ENCODE measurements at regions not wholly inside any gene's neighbourhood (a gene's known extent, or its start where the extent isn't known, plus 50 kb on each side); places are given as distances from the start of the nearest gene placed in this dataset.
A peak's percentile ranks its signal among the peaks of the same experiment; 100 is the strongest.

DNA sequence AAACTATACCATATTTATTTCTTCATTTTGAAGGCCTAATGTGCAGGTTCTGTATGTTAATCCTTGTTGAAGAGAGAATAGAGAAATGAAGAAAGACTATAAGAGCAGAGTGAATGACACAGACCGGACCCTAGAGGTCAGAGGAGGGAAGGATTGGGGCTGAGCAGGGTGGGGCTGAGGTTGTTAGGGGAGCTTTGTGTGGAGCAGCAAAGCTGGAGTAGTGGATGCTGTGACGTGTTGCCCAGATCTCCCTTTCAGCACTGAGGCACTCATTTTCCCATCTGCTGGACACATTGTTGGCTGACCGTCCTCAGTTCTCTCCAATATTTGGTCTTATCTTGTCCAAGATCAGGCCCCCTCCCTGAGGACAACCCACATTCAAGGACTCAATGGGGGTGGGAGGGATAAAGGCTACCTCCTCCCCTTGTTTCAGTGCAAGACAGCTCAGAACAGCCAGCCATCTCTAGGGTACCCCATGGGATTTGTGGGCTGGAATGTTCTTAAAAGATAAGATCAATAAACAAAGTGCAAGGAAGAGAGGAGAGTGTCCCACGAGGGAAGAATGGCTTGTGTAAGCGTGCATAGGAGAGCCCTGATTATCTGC lies 143.6 kb downstream of the TDRD15 start:
- Histone ChIP-seq H2BK15ac (ENCODE audit: low read length) (no peak overlapping the region), H3K18ac (ENCODE audit: low read length) (no peak overlapping the region), H4K8ac (ENCODE audit: low read depth, low read length) (no peak overlapping the region), H2AFZ (ENCODE audit: low read length) (no peak overlapping the region), H3K23ac (ENCODE audit: low read depth, low read length, poor library complexity) (no peak overlapping the region), H3K27ac (replicated peaks; ENCODE audit: low read length) (no peak overlapping the region), H3K27me3 (ENCODE audit: control insufficient read depth in 3 of 3, insufficient read depth in 3 of 3, low read depth in 1 of 3, low read length in 3 of 3) (no peaks in the 10 kb centered on the region), H3K9me3 (replicated peaks in 1 of 2; ENCODE audit: control insufficient read depth in 2 of 2, insufficient read depth in 1 of 2, low read depth in 1 of 2, low read length in 2 of 2) (no peaks in the 10 kb centered on the region), H2AK5ac (ENCODE audit: low read depth, low read length) (no peak overlapping the region), H3K79me1 (ENCODE audit: low read depth, low read length) (no peaks in the 10 kb centered on the region), H4K91ac (ENCODE audit: low read depth, low read length, poor library complexity) (no peak overlapping the region), H3K4me3 (ENCODE audit: low read length in 2 of 2) (no peak overlapping the region), H2BK12ac (ENCODE audit: low read length) (no peak overlapping the region), H2BK5ac (ENCODE audit: low read length) (no peak overlapping the region), H3K36me3 (replicated peaks in 1 of 2; ENCODE audit: control insufficient read depth in 2 of 2, insufficient read depth in 2 of 2, low read length in 2 of 2) (no peaks in the 10 kb centered on the region), H3K4me2 (ENCODE audit: insufficient read depth, low read length, poor library complexity, severe bottlenecking) (no peak overlapping the region), H3K9ac (ENCODE audit: low read depth, low read length, poor library complexity) (no peak overlapping the region), H3K4me1 (ENCODE audit: control insufficient read depth in 2 of 2, insufficient read depth in 1 of 2, low read depth in 1 of 2, low read length in 2 of 2) (peaks cover 13 to 31% of the 10 kb centered on the region in 2 donors), H2BK120ac (ENCODE audit: low read depth, low read length) (no peak overlapping the region), H3K4ac (ENCODE audit: low read length) (no peak overlapping the region), H3K14ac (ENCODE audit: low read length) (no peak overlapping the region)
- WGBS, 2 donors (ENCODE audit: extremely low coverage in 2 of 2, insufficient read length in 2 of 2, insufficient replicate concordance in 1 of 2), result no CpG with 5 or more reads among the region's 5 CpGs
- no peak for DNase-seq (ENCODE audit: low spot score)

- no peak for DNase-seq (ENCODE audit: low spot score)
- no CpG with 5 or more reads among the region's 13 CpGs for WGBS, 2 donors (ENCODE audit: extremely low coverage in 2 of 2, insufficient read length in 2 of 2, insufficient replicate concordance in 1 of 2)
Observed at GRCh38 chr2:21268197-21268877, 144.6 kb downstream of the TDRD15 start.

GRCh38 chr2:21268878-21269224 lies 145.1 kb downstream of the TDRD15 start:
- Histone ChIP-seq H3K4ac (ENCODE audit: low read length) (no peak overlapping the region), H3K23ac (ENCODE audit: low read depth, low read length, poor library complexity) (no peak overlapping the region), H3K4me2 (ENCODE audit: insufficient read depth, low read length, poor library complexity, severe bottlenecking) (no peak overlapping the region), H3K9me3 (replicated peaks in 1 of 2; ENCODE audit: control insufficient read depth in 2 of 2, insufficient read depth in 1 of 2, low read depth in 1 of 2, low read length in 2 of 2) (no peaks in the 10 kb centered on the region), H3K14ac (ENCODE audit: low read length) (no peak overlapping the region), H3K36me3 (replicated peaks in 1 of 2; ENCODE audit: control insufficient read depth in 2 of 2, insufficient read depth in 2 of 2, low read length in 2 of 2) (no peaks in the 10 kb centered on the region), H3K27me3 (ENCODE audit: control insufficient read depth in 3 of 3, insufficient read depth in 3 of 3, low read depth in 1 of 3, low read length in 3 of 3) (no peaks in the 10 kb centered on the region), H3K27ac (replicated peaks; ENCODE audit: low read length) (no peak overlapping the region), H3K4me1 (ENCODE audit: control insufficient read depth in 2 of 2, insufficient read depth in 1 of 2, low read depth in 1 of 2, low read length in 2 of 2) (peaks cover 12 to 28% of the 10 kb centered on the region in 2 donors), H2AK5ac (ENCODE audit: low read depth, low read length) (no peak overlapping the region), H3K18ac (ENCODE audit: low read length) (no peak overlapping the region), H3K4me3 (ENCODE audit: low read length in 2 of 2) (no peak overlapping the region), H2BK12ac (ENCODE audit: low read length) (no peak overlapping the region), H4K8ac (ENCODE audit: low read depth, low read length) (no peak overlapping the region), H2AFZ (ENCODE audit: low read length) (no peak overlapping the region), H4K91ac (ENCODE audit: low read depth, low read length, poor library complexity) (no peak overlapping the region), H3K79me1 (ENCODE audit: low read depth, low read length) (no peaks in the 10 kb centered on the region), H3K9ac (ENCODE audit: low read depth, low read length, poor library complexity) (no peak overlapping the region), H2BK15ac (ENCODE audit: low read length) (no peak overlapping the region), H2BK120ac (ENCODE audit: low read depth, low read length) (no peak overlapping the region), H2BK5ac (ENCODE audit: low read length) (no peak overlapping the region)
- DNase-seq (ENCODE audit: low spot score), result no peak
- no CpG with 5 or more reads among the region's 7 CpGs for WGBS, 2 donors (ENCODE audit: extremely low coverage in 2 of 2, insufficient read length in 2 of 2, insufficient replicate concordance in 1 of 2)

More at GRCh38 chr2:21268197-21268877, 144.6 kb downstream of the TDRD15 start:
- H2BK12ac ChIP-seq (ENCODE audit: low read length), result no peak overlapping the region
- H3K79me1 ChIP-seq (ENCODE audit: low read depth, low read length), result no peaks in the 10 kb centered on the region
- no peak overlapping the region for H3K27ac ChIP-seq (replicated peaks; ENCODE audit: low read length)
- no peaks in the 10 kb centered on the region for H3K36me3 ChIP-seq (replicated peaks in 1 of 2; ENCODE audit: control insufficient read depth in 2 of 2, insufficient read depth in 2 of 2, low read length in 2 of 2)
- H3K18ac ChIP-seq (ENCODE audit: low read length), result peak overlapping the region; percentile 5
- H3K4me1 ChIP-seq (ENCODE audit: control insufficient read depth in 2 of 2, insufficient read depth in 1 of 2, low read depth in 1 of 2, low read length in 2 of 2), result peaks cover 13 to 29% of the 10 kb centered on the region in 2 donors
- H3K14ac ChIP-seq (ENCODE audit: low read length), result no peak overlapping the region
- no peak overlapping the region for H2AK5ac ChIP-seq (ENCODE audit: low read depth, low read length)
- peak overlapping the region; percentile 19 for H4K91ac ChIP-seq (ENCODE audit: low read depth, low read length, poor library complexity)
- no peak overlapping the region for H2BK5ac ChIP-seq (ENCODE audit: low read length)
- H3K4ac ChIP-seq (ENCODE audit: low read length), result no peak overlapping the region
- H2AFZ ChIP-seq (ENCODE audit: low read length), result no peak overlapping the region
- H3K9ac ChIP-seq (ENCODE audit: low read depth, low read length, poor library complexity), result no peak overlapping the region
- no peaks in the 10 kb centered on the region for H3K27me3 ChIP-seq (ENCODE audit: control insufficient read depth in 3 of 3, insufficient read depth in 3 of 3, low read depth in 1 of 3, low read length in 3 of 3)
- no peak overlapping the region for H4K8ac ChIP-seq (ENCODE audit: low read depth, low read length)
- no peak overlapping the region for H2BK15ac ChIP-seq (ENCODE audit: low read length)
- no peaks in the 10 kb centered on the region for H3K9me3 ChIP-seq (replicated peaks in 1 of 2; ENCODE audit: control insufficient read depth in 2 of 2, insufficient read depth in 1 of 2, low read depth in 1 of 2, low read length in 2 of 2)
- H3K4me2 ChIP-seq (ENCODE audit: insufficient read depth, low read length, poor library complexity, severe bottlenecking), result no peak overlapping the region
- no peak overlapping the region for H3K4me3 ChIP-seq (ENCODE audit: low read length in 2 of 2)
- no peak overlapping the region for H2BK120ac ChIP-seq (ENCODE audit: low read depth, low read length)
- no peak overlapping the region for H3K23ac ChIP-seq (ENCODE audit: low read depth, low read length, poor library complexity)

- no peak overlapping the region for H3K4me3 ChIP-seq (ENCODE audit: low read length in 2 of 2)
- H2BK15ac ChIP-seq (ENCODE audit: low read length), result no peak overlapping the region
- H4K8ac ChIP-seq (ENCODE audit: low read depth, low read length), result no peak overlapping the region
- no peak overlapping the region for H3K27ac ChIP-seq (replicated peaks; ENCODE audit: low read length)
- no peaks in the 10 kb centered on the region for H3K9me3 ChIP-seq (replicated peaks in 1 of 2; ENCODE audit: control insufficient read depth in 2 of 2, insufficient read depth in 1 of 2, low read depth in 1 of 2, low read length in 2 of 2)
- WGBS, 2 donors (ENCODE audit: extremely low coverage in 2 of 2, insufficient read length in 2 of 2, insufficient replicate concordance in 1 of 2), result no CpG with 5 or more reads among the region's 1 CpG
- H3K23ac ChIP-seq (ENCODE audit: low read depth, low read length, poor library complexity), result no peak overlapping the region
- no peak overlapping the region for H2BK5ac ChIP-seq (ENCODE audit: low read length)
- H3K4ac ChIP-seq (ENCODE audit: low read length), result no peak overlapping the region
- no peaks in the 10 kb centered on the region for H3K79me1 ChIP-seq (ENCODE audit: low read depth, low read length)
- H3K36me3 ChIP-seq (replicated peaks in 1 of 2; ENCODE audit: control insufficient read depth in 2 of 2, insufficient read depth in 2 of 2, low read length in 2 of 2), result no peaks in the 10 kb centered on the region
- H3K14ac ChIP-seq (ENCODE audit: low read length), result no peak overlapping the region
- no peak overlapping the region for H3K9ac ChIP-seq (ENCODE audit: low read depth, low read length, poor library complexity)
- H4K91ac ChIP-seq (ENCODE audit: low read depth, low read length, poor library complexity), result no peak overlapping the region
- peaks cover 12 to 28% of the 10 kb centered on the region in 2 donors for H3K4me1 ChIP-seq (ENCODE audit: control insufficient read depth in 2 of 2, insufficient read depth in 1 of 2, low read depth in 1 of 2, low read length in 2 of 2)
- H2BK12ac ChIP-seq (ENCODE audit: low read length), result no peak overlapping the region
- no peak overlapping the region for H3K18ac ChIP-seq (ENCODE audit: low read length)
- no peak overlapping the region for H2AK5ac ChIP-seq (ENCODE audit: low read depth, low read length)
- no peak overlapping the region for H3K4me2 ChIP-seq (ENCODE audit: insufficient read depth, low read length, poor library complexity, severe bottlenecking)
- H2AFZ ChIP-seq (ENCODE audit: low read length), result no peak overlapping the region
- DNase-seq (ENCODE audit: low spot score), result no peak
- H3K27me3 ChIP-seq (ENCODE audit: control insufficient read depth in 3 of 3, insufficient read depth in 3 of 3, low read depth in 1 of 3, low read length in 3 of 3), result no peaks in the 10 kb centered on the region
- H2BK120ac ChIP-seq (ENCODE audit: low read depth, low read length), result no peak overlapping the region
Observed at GRCh38 chr2:21269382-21269781, 145.6 kb downstream of the TDRD15 start.
